ENCODE measurements at regions not wholly inside any gene's neighbourhood (a gene's known extent, or its start where the extent isn't known, plus 50 kb on each side); places are given as distances from the start of the nearest gene placed in this dataset.

- TF ChIP-seq CTCF (conservative IDR thresholded peaks at IDR 0.05; ENCODE audit: low read depth, low read length) = no peak
- TF ChIP-seq EZH2phosphoT487 (IDR thresholded peaks at IDR 0.05; ENCODE audit: borderline replicate concordance, low read length) = no peak
- TF ChIP-seq EZH2 (IDR thresholded peaks at IDR 0.05; ENCODE audit: low read length, unreplicated experiment) = no peak
- Histone ChIP-seq H3K36me3 (ENCODE audit: low read depth, low read length) (0 out of 2 replicates have a peak, but pooled peaks cover 2% of the 10 kb centered on the region), H3K9ac (ENCODE audit: low read length) (no peak overlapping the region), H3K4me1 (ENCODE audit: insufficient read depth, low read length) (peaks cover 17% of the 10 kb centered on the region), H3K4me3 (ENCODE audit: low read length) (no peak overlapping the region), H3K4me2 (ENCODE audit: low read length) (no peak overlapping the region), H3K9me3 (ENCODE audit: low read length) (no peaks in the 10 kb centered on the region), H2AFZ (ENCODE audit: low read length) (no peak overlapping the region), H3K27me3 (ENCODE audit: low read length) (no peaks in the 10 kb centered on the region), H4K20me1 (ENCODE audit: low read length) (0 out of 2 replicates have a peak, but pooled peaks cover 4% of the 10 kb centered on the region), H3K9me2 (replicated peaks; ENCODE audit: low read length) (no peaks in the 10 kb centered on the region), H3K79me2 (ENCODE audit: low read length) (no peaks in the 10 kb centered on the region), H3F3A (ENCODE audit: low read length, unreplicated experiment) (no peaks in the 10 kb centered on the region), H3K27ac (ENCODE audit: low read length) (no peak overlapping the region)
- ChIA-PET POLR2A (ENCODE audit: unreplicated experiment) (no interaction called here), CTCF (no interaction called here)
- intact Hi-C loops (cut with micrococcal nuclease) = no loop called here
- ATAC-seq = no peak
- no TSS peak for BruUV-seq (replicated peaks)
- DNase-seq = no peak
These were observed 123.3 kb downstream of the NCOR2 start for GRCh38 chr12:124443931-124444712.

GRCh38 chr12:124442772-124443445, 124.5 kb downstream of the NCOR2 start:
- Histone ChIP-seq H3F3A (ENCODE audit: low read length, unreplicated experiment) (no peaks in the 10 kb centered on the region), H3K4me2 (ENCODE audit: low read length) (no peak overlapping the region), H3K27me3 (ENCODE audit: low read length) (no peaks in the 10 kb centered on the region), H3K36me3 (ENCODE audit: low read depth, low read length) (0 out of 2 replicates have a peak, but pooled peaks cover 2% of the 10 kb centered on the region), H3K27ac (ENCODE audit: low read length) (no peak overlapping the region), H3K9me2 (replicated peaks; ENCODE audit: low read length) (no peaks in the 10 kb centered on the region), H3K9me3 (ENCODE audit: low read length) (no peaks in the 10 kb centered on the region), H3K9ac (ENCODE audit: low read length) (no peak overlapping the region), H3K4me3 (ENCODE audit: low read length) (no peak overlapping the region), H2AFZ (ENCODE audit: low read length) (no peak overlapping the region), H3K4me1 (ENCODE audit: insufficient read depth, low read length) (peaks cover 17% of the 10 kb centered on the region), H4K20me1 (ENCODE audit: low read length) (0 out of 2 replicates have a peak, but pooled peaks cover 4% of the 10 kb centered on the region), H3K79me2 (ENCODE audit: low read length) (no peaks in the 10 kb centered on the region)
- intact Hi-C loops (cut with micrococcal nuclease) = no loop called here
- DNase-seq = no peak
- ChIA-PET CTCF (no interaction called here), POLR2A (ENCODE audit: unreplicated experiment) (no interaction called here)
- BruUV-seq (replicated peaks) = no TSS peak
- no peak for ATAC-seq
- TF ChIP-seq EZH2phosphoT487 (IDR thresholded peaks at IDR 0.05; ENCODE audit: borderline replicate concordance, low read length) (no peak), CTCF (conservative IDR thresholded peaks at IDR 0.05; ENCODE audit: low read depth, low read length) (no peak), EZH2 (IDR thresholded peaks at IDR 0.05; ENCODE audit: low read length, unreplicated experiment) (no peak)

Measured in PC-3 (cell line).